ENCODE measurements at regions not wholly inside any gene's neighbourhood (a gene's known extent, or its start where the extent isn't known, plus 50 kb on each side); places are given as distances from the start of the nearest gene placed in this dataset.

DNA sequence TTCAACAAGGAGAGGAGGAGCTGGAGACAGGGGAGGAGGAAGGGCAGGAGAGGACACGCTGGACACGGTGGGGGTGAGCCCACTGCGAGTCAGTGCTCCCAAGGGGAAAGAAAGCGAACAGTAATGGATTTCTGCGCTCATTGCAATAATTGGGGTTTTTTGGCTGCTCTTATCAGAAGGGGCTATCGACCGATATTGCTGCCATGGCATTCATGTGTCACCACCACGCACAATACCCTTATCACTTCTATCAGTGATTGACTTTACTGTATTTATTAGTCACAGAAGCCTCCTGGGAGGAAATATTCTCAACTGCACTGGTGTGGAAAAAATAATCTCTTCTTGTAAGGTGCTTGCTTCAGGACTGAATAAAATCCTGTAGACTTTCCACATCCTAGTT, 55.8 kb downstream of the CEP43 start:
- POLR2A ChIA-PET, result interaction anchor here (1.9 to 2.2 kb wide), 2 partner anchors 12 to 18 kb away, joined by 4 to 11 read pairs; no protein-coding TSS in a partner anchor
- H3K4me2 ChIP-seq (ENCODE audit: low read length), result no peak overlapping the region
- no peaks in the 10 kb centered on the region for H3K9me3 ChIP-seq (ENCODE audit: low read length)
- no peak for DNase-seq (ENCODE audit: low spot score)
- CTCF ChIA-PET (ENCODE audit: unreplicated experiment), result no interaction called here
- no peaks in the 10 kb centered on the region for H3K9me2 ChIP-seq (ENCODE audit: insufficient read depth, low read length)
- BruUV-seq (replicated peaks), result no TSS peak
- intact Hi-C loops (cut with micrococcal nuclease; ENCODE audit: unreplicated experiment), result no loop called here
- H2AFZ ChIP-seq (ENCODE audit: low read length), result no peak overlapping the region
- no peak overlapping the region for H3K4me3 ChIP-seq (ENCODE audit: low read depth, low read length, poor library complexity, severe bottlenecking)
- H3K79me2 ChIP-seq (ENCODE audit: insufficient read depth, low read depth, low read length), result no peaks in the 10 kb centered on the region
- TF ChIP-seq CTCF (conservative IDR thresholded peaks at IDR 0.05; ENCODE audit: low read length) (no peak), EZH2phosphoT487 (IDR thresholded peaks at IDR 0.05; ENCODE audit: borderline replicate concordance, low read depth, low read length) (no peak)
- no peaks in the 10 kb centered on the region; the same call in 1 of the 2 replicates for H3K36me3 ChIP-seq (ENCODE audit: insufficient read depth, low read length)
- no peaks in the 10 kb centered on the region for H4K20me1 ChIP-seq (ENCODE audit: insufficient read depth, low read length)
- no peak overlapping the region for H3K27ac ChIP-seq (ENCODE audit: low read depth, low read length, poor library complexity, severe bottlenecking)
- peaks cover 34% of the 10 kb centered on the region for H3K4me1 ChIP-seq (ENCODE audit: insufficient read depth, low read length, poor library complexity, severe bottlenecking)

DNA sequence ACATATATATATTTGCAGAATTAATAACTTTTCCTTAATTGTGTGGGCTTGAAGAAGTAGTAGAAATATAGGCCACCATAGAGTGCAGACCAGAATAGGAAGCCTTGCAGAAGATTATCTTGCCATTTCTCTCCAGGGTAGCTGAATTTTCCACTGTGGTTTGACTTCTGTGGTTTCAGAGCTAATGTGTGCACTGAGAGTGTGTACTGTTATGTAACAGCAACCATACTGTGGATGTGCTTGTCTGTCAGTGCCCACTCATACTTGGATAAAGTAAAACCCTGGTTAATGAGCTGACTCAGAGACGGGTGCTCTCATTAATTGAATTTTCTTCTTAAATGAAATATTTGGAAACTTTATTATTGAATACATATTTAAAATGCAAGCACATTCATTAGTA, 57.2 kb downstream of the CEP43 start:
- H2AFZ ChIP-seq (ENCODE audit: low read length), result no peak overlapping the region
- BruUV-seq (replicated peaks), result no TSS peak
- H3K4me3 ChIP-seq (ENCODE audit: low read depth, low read length, poor library complexity, severe bottlenecking), result no peak overlapping the region
- H3K9me3 ChIP-seq (ENCODE audit: low read length), result no peaks in the 10 kb centered on the region
- peaks cover 20% of the 10 kb centered on the region for H3K4me1 ChIP-seq (ENCODE audit: insufficient read depth, low read length, poor library complexity, severe bottlenecking)
- H3K4me2 ChIP-seq (ENCODE audit: low read length), result no peak overlapping the region
- CTCF ChIA-PET (ENCODE audit: unreplicated experiment), result no interaction called here
- POLR2A ChIA-PET, result interaction anchor here (1.2 to 2.2 kb wide), 3 partner anchors 8 to 19 kb away, joined by 3 to 11 read pairs (median 4); no protein-coding TSS in a partner anchor
- H4K20me1 ChIP-seq (ENCODE audit: insufficient read depth, low read length), result no peaks in the 10 kb centered on the region
- no peaks in the 10 kb centered on the region; the same call in 1 of the 2 replicates for H3K36me3 ChIP-seq (ENCODE audit: insufficient read depth, low read length)
- no peaks in the 10 kb centered on the region for H3K79me2 ChIP-seq (ENCODE audit: insufficient read depth, low read depth, low read length)
- intact Hi-C loops (cut with micrococcal nuclease; ENCODE audit: unreplicated experiment), result no loop called here
- peak; percentile 21 for DNase-seq (ENCODE audit: low spot score)
- no peaks in the 10 kb centered on the region for H3K9me2 ChIP-seq (ENCODE audit: insufficient read depth, low read length)
- no peak overlapping the region for H3K27ac ChIP-seq (ENCODE audit: low read depth, low read length, poor library complexity, severe bottlenecking)
- TF ChIP-seq EZH2phosphoT487 (IDR thresholded peaks at IDR 0.05; ENCODE audit: borderline replicate concordance, low read depth, low read length) (no peak), CTCF (conservative IDR thresholded peaks at IDR 0.05; ENCODE audit: low read length) (no peak)

- Histone ChIP-seq H3K79me2 (ENCODE audit: insufficient read depth, low read depth, low read length) (no peaks in the 10 kb centered on the region), H3K9me2 (ENCODE audit: insufficient read depth, low read length) (no peaks in the 10 kb centered on the region), H3K36me3 (ENCODE audit: insufficient read depth, low read length) (no peaks in the 10 kb centered on the region; the same call in 1 of the 2 replicates), H3K27ac (ENCODE audit: low read depth, low read length, poor library complexity, severe bottlenecking) (no peak overlapping the region), H3K9me3 (ENCODE audit: low read length) (no peaks in the 10 kb centered on the region), H4K20me1 (ENCODE audit: insufficient read depth, low read length) (no peaks in the 10 kb centered on the region), H3K4me2 (ENCODE audit: low read length) (no peak overlapping the region), H3K4me3 (ENCODE audit: low read depth, low read length, poor library complexity, severe bottlenecking) (no peak overlapping the region), H3K4me1 (ENCODE audit: insufficient read depth, low read length, poor library complexity, severe bottlenecking) (peaks cover 6% of the 10 kb centered on the region), H2AFZ (ENCODE audit: low read length) (no peak overlapping the region)
- TF ChIP-seq EZH2phosphoT487 (IDR thresholded peaks at IDR 0.05; ENCODE audit: borderline replicate concordance, low read depth, low read length) (no peak), CTCF (conservative IDR thresholded peaks at IDR 0.05; ENCODE audit: low read length) (no peak)
- intact Hi-C loops (cut with micrococcal nuclease; ENCODE audit: unreplicated experiment), result no loop called here
- BruUV-seq (replicated peaks), result no TSS peak
- ChIA-PET POLR2A (interaction anchor here (0.6 kb wide), 1 partner anchor 102 kb away, joined by 3 read pairs; no protein-coding TSS in a partner anchor), CTCF (ENCODE audit: unreplicated experiment) (no interaction called here)
- DNase-seq (ENCODE audit: low spot score), result no peak
These were observed 59.1 kb downstream of the CEP43 start for GRCh38 chr6:167058261-167058660.

Measured in OCI-LY7 (cell line).